Panc1 (cell line): ENCODE measurements at regions not wholly inside any gene's neighbourhood (a gene's known extent, or its start where the extent isn't known, plus 50 kb on each side); places are given as distances from the start of the nearest gene placed in this dataset.

Source experiments
- CTCF ChIP-seq: fragments of 450-650 bp; IDR thresholded peaks from 2 replicates; pipeline ENCODE4 v1.5.1; 2017; ENCODE audit warnings: mild to moderate bottlenecking
- POLR2AphosphoS5 ChIP-seq: IDR thresholded peaks from 2 replicates; pipeline ENCODE4 v1.6.1; 2012; ENCODE audit warnings: mild to moderate bottlenecking, low read depth, low read length, moderate library complexity
- SIN3A ChIP-seq: IDR thresholded peaks from 2 replicates; pipeline ENCODE4 v1.6.1; 2012; ENCODE audit warnings: low read depth, mild to moderate bottlenecking, low read length, moderate library complexity, borderline replicate concordance; ENCODE audit not compliant: insufficient read depth
- TCF7L2 ChIP-seq: IDR thresholded peaks from 2 replicates; pipeline ENCODE4 v1.6.1; 2011; ENCODE audit warnings: mild to moderate bottlenecking, low read depth, low read length, inconsistent platforms

GRCh38 chr16:51876934-51877333 lies 670.0 kb downstream of the TOX3 start:
- TF ChIP-seq TCF7L2 (no peak), CTCF (no peak), SIN3A (no peak), POLR2AphosphoS5 (no peak)
